NCI-H82 (cell line): ENCODE measurements at regions not wholly inside any gene's neighbourhood (a gene's known extent, or its start where the extent isn't known, plus 50 kb on each side); places are given as distances from the start of the nearest gene placed in this dataset.
"Not testable (repeated sequence)": the region's sequence is repeated elsewhere in the genome, so short reads cannot be mapped to it uniquely, and the experiment has no call there.

Source experiments
- DNase-seq: peaks from one replicate; lab custom pipeline; 2025; lab: John Stamatoyannopoulos, UW

DNA sequence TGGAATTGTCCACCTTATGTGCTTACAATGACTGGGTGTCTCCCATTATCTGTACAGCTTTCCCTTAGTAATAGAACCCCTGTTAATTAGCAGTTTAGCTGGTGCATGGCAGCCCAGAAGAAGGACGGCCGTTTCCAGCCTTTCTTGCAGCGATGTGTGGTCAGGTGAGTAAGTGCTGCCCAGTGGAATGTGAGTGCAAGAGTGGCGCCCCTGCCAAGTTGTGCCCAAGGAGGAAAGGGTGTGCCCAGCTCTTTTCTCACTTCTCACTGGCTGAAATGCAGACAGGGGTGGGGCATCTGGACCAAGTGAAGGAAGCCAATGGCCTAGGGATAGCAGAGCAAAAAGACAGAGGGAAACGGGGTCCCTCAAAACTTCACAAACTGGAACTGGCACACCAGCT is 296.8 kb downstream of the PREX1 start:
- no peak for DNase-seq

DNA sequence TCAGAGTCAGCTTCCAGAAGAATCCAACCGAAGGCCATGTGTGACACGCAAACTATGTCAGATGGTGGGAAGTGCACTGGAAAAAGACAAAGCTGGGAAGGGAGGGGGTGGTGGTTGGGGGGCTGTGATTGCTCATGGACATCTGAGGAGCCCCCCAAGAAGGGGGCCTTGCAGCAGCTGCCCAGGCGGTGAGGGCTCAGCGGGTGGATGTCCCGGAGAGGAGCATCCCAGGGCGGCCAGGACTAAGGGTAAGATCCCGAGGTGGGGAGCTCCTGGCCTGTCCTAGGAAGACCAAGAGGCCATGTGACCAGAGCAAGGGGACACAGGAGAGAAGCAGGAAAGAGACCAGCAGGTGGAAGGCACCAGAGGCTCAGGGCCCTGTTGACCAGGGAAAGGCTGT is 299.5 kb downstream of the PREX1 start:
- DNase-seq: no peak

DNA sequence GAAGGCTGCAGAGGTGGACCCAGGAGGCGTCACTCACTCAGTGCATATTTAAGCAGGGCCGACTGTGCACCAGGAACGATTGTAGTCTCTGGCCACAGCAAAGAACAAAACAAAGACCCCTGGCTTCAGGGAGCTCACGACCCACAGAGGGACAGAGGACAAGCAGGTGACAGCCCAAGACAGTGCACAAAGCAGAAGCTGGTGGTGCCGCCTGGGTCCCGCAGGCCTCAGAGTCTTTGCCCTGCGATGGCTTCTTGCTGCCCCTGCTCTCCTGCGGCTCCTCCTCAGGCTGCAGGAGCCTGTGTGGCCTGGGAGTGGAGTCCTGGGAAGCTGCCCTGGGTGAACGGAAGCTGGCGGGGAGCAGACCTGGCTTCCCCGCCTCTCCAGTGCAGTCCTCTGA is 300.0 kb downstream of the PREX1 start:
- DNase-seq: no peak

DNA sequence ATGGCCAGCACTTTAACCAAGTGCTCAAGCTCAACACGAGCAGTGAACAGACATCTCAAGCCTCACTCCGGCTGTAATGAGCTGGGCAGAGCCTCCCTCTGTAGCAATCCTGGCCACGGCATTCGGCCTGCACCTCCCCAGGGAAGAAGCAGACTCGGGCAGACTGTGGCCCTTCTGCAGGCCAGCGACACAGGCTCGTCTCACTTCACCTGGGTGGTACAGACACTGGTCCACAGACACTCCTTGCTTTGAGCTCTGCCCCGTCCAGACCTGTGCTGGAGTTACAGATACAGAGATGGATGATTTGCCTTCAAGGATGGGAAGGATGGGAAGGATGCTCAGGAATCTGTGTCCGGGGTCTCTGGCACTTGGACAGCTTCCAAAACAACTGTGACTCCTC is 300.9 kb downstream of the PREX1 start:
- no peak for DNase-seq

DNA sequence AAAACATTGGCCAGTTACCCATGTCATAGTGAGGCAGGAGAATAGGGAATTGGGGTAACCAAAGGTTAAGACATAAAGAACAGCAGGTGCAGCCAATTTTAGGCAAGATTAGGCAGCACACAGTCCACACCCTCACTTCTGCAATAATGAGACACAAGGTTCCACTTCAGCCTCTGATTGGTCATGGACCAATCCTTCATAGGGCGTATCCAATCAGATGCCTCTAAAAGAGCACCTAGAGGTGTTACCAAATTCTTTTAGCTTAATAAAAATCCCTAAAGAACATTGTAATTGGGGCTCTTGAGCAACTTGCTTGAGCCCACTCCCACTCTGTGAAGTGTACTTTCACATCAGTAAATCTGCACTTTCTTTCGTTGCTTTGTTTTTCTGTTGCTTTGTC is 302.4 kb downstream of the PREX1 start:
- no peak for DNase-seq

DNA sequence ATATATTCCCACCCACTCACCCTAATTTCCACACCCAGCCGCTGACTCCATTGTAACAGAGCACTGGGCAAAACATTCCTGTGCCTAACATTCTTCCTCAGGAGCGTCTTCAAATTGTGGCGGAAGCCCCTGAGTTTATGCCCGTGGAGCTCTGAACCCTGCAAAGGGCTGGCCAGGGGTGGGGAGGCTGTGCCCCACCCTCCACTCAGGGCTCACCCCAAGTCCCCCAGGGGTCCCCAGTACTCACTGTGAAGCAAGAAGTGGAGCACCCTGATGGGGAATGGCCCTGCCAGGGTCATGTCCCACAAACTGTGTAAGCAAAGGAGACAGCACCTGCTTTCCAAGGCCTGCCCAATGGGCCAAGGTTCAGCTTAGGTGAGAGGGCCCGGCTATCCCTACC is 303.2 kb downstream of the PREX1 start:
- no peak for DNase-seq

DNA sequence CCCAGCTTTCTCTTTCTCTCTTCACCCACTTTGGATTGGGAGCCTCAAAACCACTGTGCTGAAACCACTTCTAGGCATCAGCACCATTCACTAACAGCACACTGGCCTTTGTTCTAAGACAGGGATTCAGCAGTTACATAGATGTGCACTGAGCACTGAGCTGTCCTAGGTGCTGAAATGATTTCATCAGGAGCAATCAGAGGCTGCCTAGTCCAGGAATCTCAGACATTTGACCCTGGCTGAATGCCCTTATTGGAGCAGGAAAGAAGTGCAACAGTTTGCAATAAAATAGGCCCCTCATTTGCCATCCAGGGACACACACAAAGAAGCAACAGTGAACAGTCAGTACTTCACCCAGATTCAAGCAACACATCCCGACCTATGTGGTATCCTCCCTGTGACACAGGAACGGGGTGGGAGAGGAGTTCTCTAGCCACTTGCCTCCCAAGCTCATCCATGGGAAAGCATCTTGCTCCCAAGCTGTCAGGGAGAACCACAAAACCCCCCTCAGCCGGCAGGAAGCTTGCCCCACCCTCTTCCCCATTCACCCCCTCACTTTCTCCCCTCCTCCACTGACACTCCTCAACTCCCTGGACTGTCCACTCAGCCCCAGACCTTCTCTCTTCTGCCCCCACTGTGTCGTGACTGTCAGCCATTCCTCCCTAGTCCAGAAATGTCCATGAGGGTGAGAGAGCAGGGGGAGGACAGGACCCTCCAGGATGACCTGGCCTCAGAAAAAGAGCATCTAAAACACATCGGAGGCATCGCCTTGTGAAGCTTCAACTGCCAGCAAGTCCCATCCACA is 304.4 kb downstream of the PREX1 start:
- peak; percentile 10 for DNase-seq

DNA sequence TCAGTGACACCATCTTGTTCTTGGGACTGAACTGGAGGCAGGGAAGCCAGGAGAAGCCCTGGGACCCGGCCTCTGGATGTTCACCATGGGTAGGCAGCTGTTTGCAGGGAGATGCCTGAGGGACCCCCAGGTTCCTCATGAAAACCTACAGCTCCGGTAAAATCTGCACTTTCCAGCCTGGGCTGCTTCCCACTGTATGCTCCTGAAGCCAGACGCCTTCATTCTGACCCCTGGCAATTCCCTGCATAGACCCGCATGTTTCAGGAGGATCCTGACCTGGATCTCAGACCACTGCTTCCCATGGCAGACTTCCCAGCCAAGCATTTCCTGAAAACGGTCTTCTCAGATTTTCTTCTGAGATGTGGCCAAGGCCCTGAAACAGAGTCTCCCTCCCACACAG is 306.7 kb downstream of the PREX1 start:
- DNase-seq: no peak

DNA sequence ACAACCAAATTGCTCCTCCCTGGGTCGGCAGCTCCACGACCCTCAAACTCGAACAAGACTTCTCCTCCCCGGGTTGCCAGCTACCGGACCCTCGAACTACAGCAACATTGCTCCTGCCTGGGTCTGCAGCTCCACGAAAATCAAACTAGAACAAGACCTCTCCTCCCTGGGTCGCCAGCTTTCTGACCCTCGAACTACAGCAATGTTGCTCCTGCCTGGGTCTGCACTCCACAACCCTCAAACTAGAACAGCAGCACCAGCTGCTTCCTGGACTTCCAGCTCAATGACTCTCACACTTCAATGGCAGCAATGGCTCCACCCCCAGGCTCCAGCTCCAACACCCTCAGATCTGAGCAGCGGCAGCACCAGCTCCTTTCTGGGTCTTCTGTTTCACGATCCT is 311.6 kb downstream of the PREX1 start:
- not testable (repeated sequence) for DNase-seq

DNA sequence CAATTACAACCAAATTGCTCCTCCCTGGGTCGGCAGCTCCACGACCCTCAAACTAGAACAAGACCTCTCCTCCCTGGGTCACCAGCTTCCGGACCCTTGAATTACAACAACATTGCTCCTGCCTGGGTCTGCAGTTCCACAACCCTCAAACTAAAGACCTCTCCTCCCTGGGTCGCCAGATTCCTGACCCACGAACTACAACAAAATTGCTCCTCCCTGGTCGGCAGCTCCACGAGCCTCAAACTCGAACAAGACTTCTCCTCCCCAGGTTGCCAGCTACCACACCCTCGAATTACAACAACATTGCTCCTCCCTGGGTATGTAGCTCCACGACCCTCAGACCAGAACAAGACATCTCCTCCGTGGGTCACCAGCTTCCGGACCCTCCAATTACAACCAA is 313.2 kb downstream of the PREX1 start:
- not testable (repeated sequence) for DNase-seq

DNA sequence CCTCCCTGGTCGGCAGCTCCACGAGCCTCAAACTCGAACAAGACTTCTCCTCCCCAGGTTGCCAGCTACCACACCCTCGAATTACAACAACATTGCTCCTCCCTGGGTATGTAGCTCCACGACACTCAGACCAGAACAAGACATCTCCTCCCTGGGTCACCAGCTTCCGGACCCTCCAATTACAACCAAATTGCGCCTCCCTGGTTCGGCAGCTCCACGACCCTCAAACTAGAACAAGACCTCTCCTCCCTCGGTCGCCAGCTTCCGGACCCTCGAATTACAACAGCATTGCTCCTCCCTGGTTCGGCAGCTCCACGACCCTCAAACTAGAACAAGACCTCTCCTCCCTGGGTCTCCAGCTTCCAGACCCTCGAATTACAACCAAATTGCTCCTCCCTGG is 315.3 kb downstream of the PREX1 start:
- not testable (repeated sequence) for DNase-seq

DNA sequence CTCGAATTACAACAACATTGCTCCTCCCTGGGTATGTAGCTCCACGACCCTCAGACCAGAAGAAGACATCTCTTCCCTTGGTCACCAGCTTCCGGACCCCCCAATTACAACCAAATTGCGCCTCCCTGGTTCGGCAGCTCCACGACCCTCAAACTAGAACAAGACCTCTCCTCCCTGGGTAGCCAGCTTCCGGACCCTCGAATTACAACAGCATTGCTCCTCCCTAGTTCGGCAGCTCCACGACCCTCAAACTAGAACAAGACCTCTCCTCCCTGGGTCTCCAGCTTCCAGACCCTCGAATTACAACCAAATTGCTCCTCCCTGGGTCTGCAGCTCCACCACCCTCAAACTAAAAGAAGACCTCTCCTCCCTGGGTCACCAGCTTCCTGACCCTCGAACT is 322.7 kb downstream of the PREX1 start:
- DNase-seq: not testable (repeated sequence)

DNA sequence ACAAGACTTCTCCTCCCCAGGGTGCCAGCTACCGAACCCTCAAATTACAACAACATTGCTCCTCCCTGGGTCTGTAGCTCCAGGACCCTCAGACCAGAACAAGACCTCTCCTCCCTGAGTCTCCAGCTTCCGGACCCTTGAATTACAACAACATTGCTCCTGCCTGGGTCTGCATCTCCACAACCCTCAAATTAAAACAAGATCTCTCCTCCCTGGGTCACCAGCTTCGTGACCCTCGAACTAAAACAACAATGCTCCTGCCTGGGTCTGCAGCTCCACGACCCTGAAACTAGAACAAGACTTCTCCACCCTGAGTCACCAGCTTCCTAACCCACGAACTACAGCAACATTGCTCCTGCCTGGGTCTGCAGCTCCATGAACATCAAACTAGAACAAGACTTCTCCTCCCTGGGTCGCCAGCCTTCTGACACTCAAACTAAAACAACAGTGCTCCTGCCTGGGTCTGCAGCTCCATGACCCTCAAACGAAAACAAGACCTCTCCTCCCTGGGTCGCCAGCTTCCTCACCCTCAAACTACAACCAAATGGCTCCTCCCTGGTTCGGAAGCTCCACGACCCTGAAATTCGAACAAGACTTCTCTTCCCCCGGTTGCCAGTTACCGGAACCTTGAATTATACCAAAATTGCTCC is 324.5 kb downstream of the PREX1 start:
- no peak for DNase-seq

DNA sequence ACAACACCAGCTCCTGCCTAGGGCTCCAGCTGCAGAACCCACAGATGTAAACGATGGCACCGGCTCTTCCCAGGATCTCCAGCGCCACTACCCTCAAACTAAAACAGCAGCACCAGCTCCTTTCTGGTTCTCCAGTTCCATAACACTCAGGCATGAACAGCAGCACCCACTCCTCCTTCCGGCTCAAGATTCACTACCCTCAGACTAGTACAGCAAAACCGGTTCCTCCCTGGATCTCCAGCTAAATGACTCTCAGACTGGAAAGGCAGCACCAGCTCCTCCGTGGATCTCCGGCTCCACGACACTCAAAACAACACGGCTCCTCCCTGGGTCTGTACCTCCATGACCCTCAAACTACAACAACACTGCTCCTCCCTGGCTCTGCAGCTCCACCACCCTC is 325.0 kb downstream of the PREX1 start:
- DNase-seq: no peak

DNA sequence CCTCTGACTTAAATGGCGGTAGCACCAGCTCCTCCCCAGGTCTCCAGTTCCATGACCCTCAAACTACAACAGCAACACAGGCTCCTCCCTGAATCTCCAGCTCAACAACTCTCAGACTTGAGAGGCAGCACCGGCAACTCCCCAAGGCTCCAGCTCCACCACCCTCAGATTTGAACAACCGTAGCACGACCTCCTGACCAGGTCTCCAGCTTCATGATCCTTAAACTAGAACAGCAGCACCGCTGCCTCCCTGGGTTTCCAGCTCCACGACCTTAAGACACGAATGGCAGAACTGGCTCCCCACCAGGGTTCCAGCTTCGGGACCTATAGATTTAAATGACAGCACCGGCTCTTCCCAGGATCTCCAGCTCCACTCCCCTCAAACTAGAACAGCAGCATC is 325.8 kb downstream of the PREX1 start:
- no peak for DNase-seq

DNA sequence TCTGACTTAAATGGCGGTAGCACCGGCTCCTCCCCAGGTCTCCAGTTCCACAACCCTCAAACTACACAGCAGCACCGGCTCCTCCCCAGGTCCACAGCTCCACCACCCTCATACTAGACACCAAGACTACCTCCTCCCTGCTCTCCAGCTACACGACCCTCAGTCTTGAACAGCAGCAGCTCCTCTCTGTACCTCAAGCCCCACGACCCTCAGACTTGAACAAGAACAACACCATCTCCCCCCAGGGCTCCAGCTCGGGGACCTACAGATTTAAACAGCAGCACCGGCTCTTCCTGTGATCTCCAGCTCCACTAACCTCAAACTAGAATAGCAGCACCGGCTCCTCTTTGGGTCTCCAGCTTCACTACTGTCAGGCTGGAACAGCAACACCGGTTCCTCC is 326.9 kb downstream of the PREX1 start:
- not testable (repeated sequence) for DNase-seq

DNA sequence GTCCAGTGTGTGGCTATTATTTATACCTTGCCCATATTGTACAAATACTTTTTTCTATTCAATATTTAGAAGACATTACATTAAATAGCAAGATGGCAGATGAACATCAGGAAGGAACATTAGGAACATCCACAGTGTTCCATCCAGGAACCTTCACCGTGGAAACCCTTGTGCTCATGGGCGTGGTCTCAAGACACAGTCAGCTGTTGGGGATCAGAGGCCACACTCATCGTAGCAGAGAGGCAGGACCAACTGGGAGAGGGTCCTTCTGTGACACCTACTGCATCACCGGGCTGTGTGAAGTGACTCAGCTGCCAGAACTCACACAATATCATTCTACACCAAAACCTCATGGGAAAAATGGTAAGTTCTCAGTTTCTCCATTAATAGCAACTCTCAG is 328.9 kb downstream of the PREX1 start:
- DNase-seq: not testable (repeated sequence)

DNA sequence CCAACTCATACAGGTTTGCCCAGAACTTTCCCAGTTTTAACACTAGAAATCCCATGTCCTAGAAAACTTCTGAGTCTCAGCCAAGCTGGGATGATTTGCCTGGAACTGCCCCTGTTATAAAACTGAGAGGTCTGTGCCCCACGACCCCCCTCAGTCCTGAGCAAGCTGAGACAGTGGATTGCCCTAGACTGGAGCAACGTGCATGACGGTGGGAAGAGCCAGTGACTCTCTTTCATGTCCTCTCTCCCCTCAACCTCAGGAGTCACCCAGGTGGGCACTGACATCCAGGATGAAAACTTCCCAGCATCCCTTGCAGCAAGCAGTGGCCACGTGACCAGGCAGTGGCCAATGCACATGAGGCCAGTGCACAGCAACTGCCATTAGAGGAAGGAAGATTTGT is 329.7 kb downstream of the PREX1 start:
- not testable (repeated sequence) for DNase-seq

DNA sequence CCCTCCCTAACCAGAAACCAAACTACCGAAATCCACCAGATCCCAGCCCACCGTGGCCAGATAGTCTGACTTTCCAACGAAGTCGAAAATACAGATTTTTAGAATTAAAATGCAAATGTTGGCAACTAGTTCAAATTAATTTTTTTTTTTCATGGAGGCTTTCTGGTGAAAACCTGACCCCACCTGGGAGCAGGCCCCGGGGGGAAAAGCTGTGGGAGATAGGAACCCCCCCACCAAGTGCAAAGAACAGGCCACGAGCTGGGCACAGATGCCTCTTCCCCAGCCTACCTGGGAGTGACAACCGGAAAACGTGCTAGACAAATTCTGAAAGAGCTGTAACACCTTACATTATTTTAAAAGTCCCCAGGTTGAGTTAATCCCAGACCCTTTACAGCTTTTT is 333.8 kb downstream of the PREX1 start:
- DNase-seq: no peak

DNA sequence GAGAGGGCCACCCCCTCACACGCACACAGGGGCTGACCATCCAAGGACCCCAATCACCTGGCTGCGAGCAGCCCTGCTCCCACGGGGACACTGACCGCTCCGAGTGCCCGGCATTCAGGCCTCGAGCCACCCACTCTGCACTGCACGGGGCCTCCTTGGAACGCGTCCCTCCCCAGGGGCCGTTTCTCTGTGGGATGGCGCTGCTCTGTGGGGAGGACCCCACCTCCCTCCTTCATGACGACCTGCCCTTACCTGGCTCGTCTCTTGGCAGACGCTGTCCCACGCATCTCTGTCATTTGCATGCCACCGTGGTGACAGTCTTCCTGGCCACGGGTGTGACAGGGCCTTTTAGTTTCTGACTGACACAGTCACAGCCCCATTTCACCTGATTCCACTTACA is 334.5 kb downstream of the PREX1 start:
- DNase-seq: not testable (repeated sequence)

DNA sequence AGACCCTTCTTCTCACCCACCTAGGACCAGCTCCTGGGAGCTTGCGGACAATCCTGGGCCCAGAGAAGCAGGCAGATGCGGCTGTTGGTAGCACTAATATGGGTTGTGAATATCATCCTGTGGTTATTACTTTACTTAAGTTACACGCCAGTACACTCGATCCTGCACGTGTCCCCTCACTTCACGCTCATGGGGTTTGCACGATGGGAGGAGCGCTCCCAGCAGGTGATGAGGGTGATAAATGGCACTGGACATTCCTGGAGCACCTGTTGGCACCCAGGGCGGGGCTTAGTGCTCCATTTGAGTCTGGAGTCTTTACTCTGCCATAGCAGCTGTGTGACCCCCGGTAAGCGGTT is 335.1 kb downstream of the PREX1 start:
- no peak for DNase-seq

DNA sequence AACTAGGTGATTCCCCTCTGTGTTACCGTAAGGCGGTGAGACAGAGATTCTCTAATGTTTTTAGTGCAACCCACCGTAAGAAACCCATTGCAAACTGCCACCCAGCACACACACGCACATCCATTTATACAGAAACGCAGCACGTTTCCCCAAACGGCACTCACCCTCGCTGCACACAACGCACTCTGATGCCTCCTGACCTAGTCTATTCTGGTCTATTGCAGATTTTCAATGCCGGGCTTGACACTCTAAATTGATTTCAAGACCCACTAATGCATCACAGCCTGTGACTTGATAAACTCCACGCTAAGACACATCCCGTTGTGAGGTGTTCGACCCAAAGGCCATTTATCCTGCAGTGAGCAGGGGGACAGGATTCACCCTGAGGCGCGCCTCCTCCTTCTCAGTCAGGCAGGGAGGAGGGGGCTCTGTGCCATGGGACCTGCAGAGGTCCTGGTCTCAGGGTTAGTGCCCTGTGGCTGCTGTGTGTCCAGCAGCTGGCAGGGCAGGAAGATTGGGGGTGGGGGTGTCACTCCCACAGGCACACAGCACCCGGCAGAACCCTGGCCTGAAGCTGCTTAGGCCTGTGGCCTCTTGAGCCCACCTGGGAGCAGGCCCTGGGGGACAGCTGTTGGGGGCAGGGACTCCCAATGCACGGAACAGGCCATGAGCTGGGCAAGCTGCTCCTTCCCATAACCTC is 335.6 kb downstream of the PREX1 start:
- DNase-seq: no peak
